PC-3 (cell line): ENCODE measurements at regions not wholly inside any gene's neighbourhood (a gene's known extent, or its start where the extent isn't known, plus 50 kb on each side); places are given as distances from the start of the nearest gene placed in this dataset.

Source experiments
- ATAC-seq: fragments of 200-7000 bp; cut with Tn5 transposase; 2 replicates; pipeline ENCODE4 v1.9.1; 2020; ENCODE audit warnings: mild to moderate bottlenecking, moderate library complexity
- BruUV-seq: library from RNA; stranded (reverse); fragments of 400-500 nt; replicated peaks from 2 replicates; lab custom pipeline; 2021; lab: Mats Ljungman, UMichigan
- CTCF ChIA-PET: fragments of 300-600 bp; sonication (Branson Sonifier 250); formaldehyde crosslinking; loops from one replicate; lab custom pipeline; 2022; ENCODE audit warnings: antibody characterized with exemption; lab: Charles Lee
- POLR2A ChIA-PET: fragments of 300-600 bp; sonication (Branson Sonifier 250); formaldehyde crosslinking; loops from one replicate; lab custom pipeline; 2022; ENCODE audit warnings: antibody characterized with exemption; ENCODE audit not compliant: unreplicated experiment; lab: Charles Lee
- DNase-seq: peaks from one replicate; pipeline ENCODE4 v3.0.0-alpha.2; 2015
- H2AFZ ChIP-seq: fragments of 300-600 bp; sonication (generic); 2 replicates; pipeline ENCODE4 v1.6.0; 2016; ENCODE audit warnings: antibody characterized with exemption, low read length
- H3F3A ChIP-seq: fragments of 300-600 bp; sonication (generic); one replicate; pipeline ENCODE4 v1.6.0; 2017; ENCODE audit warnings: antibody characterized with exemption, low read length, control low read depth, mild to moderate bottlenecking; ENCODE audit not compliant: unreplicated experiment
- H3K27ac ChIP-seq: fragments of 300-600 bp; sonication (generic); 2 replicates; pipeline ENCODE4 v1.5.1; 2016; ENCODE audit warnings: mild to moderate bottlenecking, low read length
- H3K27me3 ChIP-seq: fragments of 300-600 bp; sonication (generic); 2 replicates; pipeline ENCODE4 v1.6.1; 2016; ENCODE audit warnings: low read length, mixed read lengths
- H3K36me3 ChIP-seq: fragments of 300-600 bp; sonication (generic); 2 replicates; pipeline ENCODE4 v1.6.1; 2016; ENCODE audit warnings: low read depth, mixed run types, low read length, mixed read lengths
- H3K4me1 ChIP-seq: fragments of 300-600 bp; sonication (generic); 2 replicates; pipeline ENCODE4 v1.5.1; 2016; ENCODE audit warnings: low read length; ENCODE audit not compliant: insufficient read depth
- H3K4me2 ChIP-seq: fragments of 300-600 bp; sonication (generic); 2 replicates; pipeline ENCODE4 v1.6.0; 2016; ENCODE audit warnings: low read length
- H3K4me3 ChIP-seq: fragments of 300-600 bp; sonication (generic); 2 replicates; pipeline ENCODE4 v1.5.1; 2016; ENCODE audit warnings: mild to moderate bottlenecking, low read length, mixed read lengths
- H3K79me2 ChIP-seq: fragments of 300-600 bp; sonication (generic); 2 replicates; pipeline ENCODE4 v1.6.1; 2017; ENCODE audit warnings: low read length, mixed read lengths
- H3K9ac ChIP-seq: fragments of 300-600 bp; sonication (generic); 2 replicates; pipeline ENCODE4 v1.6.0; 2016; ENCODE audit warnings: mild to moderate bottlenecking, low read length
- H3K9me2 ChIP-seq: fragments of 300-600 bp; sonication (generic); replicated peaks from 2 replicates; pipeline ENCODE4 v1.6.1; 2016; ENCODE audit warnings: mixed run types, low read length, mixed read lengths
- H3K9me3 ChIP-seq: fragments of 300-600 bp; sonication (generic); 2 replicates; pipeline ENCODE4 v1.6.1; 2016; ENCODE audit warnings: low read length, mixed read lengths
- H4K20me1 ChIP-seq: fragments of 300-600 bp; sonication (generic); 2 replicates; pipeline ENCODE4 v1.6.1; 2016; ENCODE audit warnings: low read length, mixed read lengths
- EZH2 ChIP-seq: fragments of 300-600 bp; sonication (generic); IDR thresholded peaks from one replicate; pipeline ENCODE4 v1.6.1; 2017; ENCODE audit warnings: antibody characterized with exemption, mild to moderate bottlenecking, low read length; ENCODE audit not compliant: unreplicated experiment
- EZH2phosphoT487 ChIP-seq: fragments of 300-600 bp; sonication (generic); IDR thresholded peaks from 2 replicates; pipeline ENCODE4 v1.6.1; 2018; ENCODE audit warnings: mild to moderate bottlenecking, antibody characterized with exemption, low read length, borderline replicate concordance
- intact Hi-C: fragments of 100-400 bp; cut with micrococcal nuclease; formaldehyde crosslinking; loops from 2 replicates; pipeline ENCODE4 v1.9.0; 2023
- TF ChIP-seq, protein P1 (sequence below): fragments of 300-600 bp; sonication (generic); conservative IDR thresholded peaks from 2 replicates; pipeline ENCODE4 v1.5.1; 2017; ENCODE audit warnings: antibody characterized with exemption, low read depth, mild to moderate bottlenecking, low read length

DNA sequence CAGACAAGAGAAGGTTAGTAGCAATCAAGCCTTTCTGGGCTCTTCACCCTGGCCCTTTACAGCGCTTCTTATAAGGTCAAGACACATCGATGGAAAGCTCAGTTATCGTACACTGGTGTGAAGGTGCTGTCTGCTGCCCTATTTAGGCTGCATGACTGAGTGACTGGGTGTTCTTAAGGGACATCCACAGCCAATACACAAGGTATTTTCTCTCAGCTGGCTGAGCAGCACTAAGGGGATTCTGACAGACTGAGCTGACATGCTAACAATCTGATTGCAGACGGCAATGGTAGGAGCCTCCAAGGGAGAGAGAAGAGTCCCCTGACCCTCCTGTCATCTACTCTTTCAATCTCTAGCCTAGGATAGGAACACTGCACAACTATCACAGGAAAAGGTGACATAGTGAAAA is 577.9 kb downstream of the ISL1 start:
- Histone ChIP-seq H3K27me3 (no peaks in the 10 kb centered on the region), H3K9ac (no peak overlapping the region), H4K20me1 (no peaks in the 10 kb centered on the region), H3K4me1 (peaks cover 7% of the 10 kb centered on the region), H3K9me3 (no peaks in the 10 kb centered on the region), H3K4me3 (no peak overlapping the region), H3K27ac (no peak overlapping the region), H3K4me2 (peak overlapping the region; percentile 41; the same call in 1 of the 2 replicates), H3F3A (no peaks in the 10 kb centered on the region), H3K9me2 (no peaks in the 10 kb centered on the region), H3K36me3 (no peaks in the 10 kb centered on the region), H3K79me2 (no peaks in the 10 kb centered on the region), H2AFZ (peak overlapping the region; percentile 58; the same call in 1 of the 2 replicates)
- POLR2A ChIA-PET: no interaction called here
- CTCF ChIA-PET: interaction anchor here (0.6 kb wide), 1 partner anchor 467 kb away, joined by 3 read pairs; no protein-coding TSS in a partner anchor
- no peak for DNase-seq
- intact Hi-C loops: loop anchor here (1.0 to 2.0 kb wide), 5 partner anchors 46 to 578 kb away; partner anchors contain the start of gene ISL1
- ATAC-seq: peak; percentile 61
- BruUV-seq: no TSS peak
- TF ChIP-seq, protein P1, sequence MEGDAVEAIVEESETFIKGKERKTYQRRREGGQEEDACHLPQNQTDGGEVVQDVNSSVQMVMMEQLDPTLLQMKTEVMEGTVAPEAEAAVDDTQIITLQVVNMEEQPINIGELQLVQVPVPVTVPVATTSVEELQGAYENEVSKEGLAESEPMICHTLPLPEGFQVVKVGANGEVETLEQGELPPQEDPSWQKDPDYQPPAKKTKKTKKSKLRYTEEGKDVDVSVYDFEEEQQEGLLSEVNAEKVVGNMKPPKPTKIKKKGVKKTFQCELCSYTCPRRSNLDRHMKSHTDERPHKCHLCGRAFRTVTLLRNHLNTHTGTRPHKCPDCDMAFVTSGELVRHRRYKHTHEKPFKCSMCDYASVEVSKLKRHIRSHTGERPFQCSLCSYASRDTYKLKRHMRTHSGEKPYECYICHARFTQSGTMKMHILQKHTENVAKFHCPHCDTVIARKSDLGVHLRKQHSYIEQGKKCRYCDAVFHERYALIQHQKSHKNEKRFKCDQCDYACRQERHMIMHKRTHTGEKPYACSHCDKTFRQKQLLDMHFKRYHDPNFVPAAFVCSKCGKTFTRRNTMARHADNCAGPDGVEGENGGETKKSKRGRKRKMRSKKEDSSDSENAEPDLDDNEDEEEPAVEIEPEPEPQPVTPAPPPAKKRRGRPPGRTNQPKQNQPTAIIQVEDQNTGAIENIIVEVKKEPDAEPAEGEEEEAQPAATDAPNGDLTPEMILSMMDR: no peak
- TF ChIP-seq EZH2 (no peak), EZH2phosphoT487 (no peak)

DNA sequence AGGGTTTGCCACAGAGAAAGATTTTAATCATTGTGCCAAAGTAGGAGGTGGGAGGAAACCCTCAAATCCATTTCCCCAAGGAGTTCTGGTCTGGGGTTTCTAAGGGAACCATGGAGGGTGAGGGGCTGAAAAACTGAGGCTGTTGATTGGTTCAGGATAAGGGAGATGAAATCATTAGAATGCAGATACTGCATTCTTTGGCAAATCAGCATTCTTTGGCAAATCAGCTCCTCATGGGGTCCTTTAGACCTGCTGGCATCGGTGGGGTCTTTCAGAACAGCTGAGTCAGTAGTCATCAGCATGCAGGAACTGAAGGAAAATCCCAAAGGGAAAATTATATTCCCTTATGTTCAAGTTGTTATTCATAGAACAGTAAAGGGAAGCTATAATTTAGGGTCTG is 585.5 kb downstream of the ISL1 start:
- ATAC-seq: no peak
- H3K27me3 ChIP-seq: no peaks in the 10 kb centered on the region

DNA sequence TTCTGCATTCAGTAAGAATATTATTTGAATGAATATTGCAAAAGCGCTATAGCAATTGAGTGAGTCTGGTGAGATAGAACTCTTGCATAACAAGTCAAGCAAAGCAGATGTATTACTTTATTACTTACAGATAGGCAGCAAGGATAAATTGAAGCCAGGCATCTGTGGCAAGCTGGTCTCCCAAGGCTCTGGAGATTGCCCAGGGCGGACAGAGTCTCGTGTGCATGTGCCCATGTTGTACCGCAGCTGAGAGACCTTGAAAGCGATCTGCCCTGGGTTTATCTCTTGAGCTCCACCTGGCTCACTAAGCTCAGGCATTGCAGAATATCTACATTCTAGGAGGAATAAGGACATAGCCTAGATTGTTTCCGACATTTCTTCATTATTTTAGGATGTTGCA is 591.6 kb downstream of the ISL1 start:
- Histone ChIP-seq H3K9me2 (no peaks in the 10 kb centered on the region), H3K79me2 (no peaks in the 10 kb centered on the region), H3K4me3 (no peak overlapping the region), H3K9ac (no peak overlapping the region), H3K9me3 (no peaks in the 10 kb centered on the region), H3F3A (no peaks in the 10 kb centered on the region), H3K27me3 (no peaks in the 10 kb centered on the region), H3K27ac (no peak overlapping the region), H2AFZ (no peak overlapping the region), H4K20me1 (no peaks in the 10 kb centered on the region), H3K36me3 (no peaks in the 10 kb centered on the region), H3K4me2 (no peak overlapping the region), H3K4me1 (no peaks in the 10 kb centered on the region)
- intact Hi-C loops: no loop called here
- BruUV-seq: no TSS peak
- ATAC-seq: no peak
- ChIA-PET POLR2A (no interaction called here), CTCF (no interaction called here)
- no peak for DNase-seq
- TF ChIP-seq EZH2phosphoT487 (no peak), EZH2 (no peak)
- TF ChIP-seq, protein P1: no peak

More for the DNA sequence above, 585.5 kb downstream of the ISL1 start:
- Histone ChIP-seq H3K9me2 (no peaks in the 10 kb centered on the region), H3K4me2 (no peak overlapping the region), H3K27ac (no peak overlapping the region), H3K36me3 (no peaks in the 10 kb centered on the region), H3K9ac (no peak overlapping the region), H3K4me3 (no peak overlapping the region), H3F3A (no peaks in the 10 kb centered on the region), H3K9me3 (no peaks in the 10 kb centered on the region), H3K4me1 (no peaks in the 10 kb centered on the region), H3K79me2 (no peaks in the 10 kb centered on the region), H2AFZ (no peak overlapping the region), H4K20me1 (no peaks in the 10 kb centered on the region)
- BruUV-seq: no TSS peak
- intact Hi-C loops: no loop called here
- ChIA-PET CTCF (no interaction called here), POLR2A (no interaction called here)
- DNase-seq: no peak
- TF ChIP-seq EZH2phosphoT487 (no peak), EZH2 (no peak)
- TF ChIP-seq, protein P1: no peak
